ENCODE measurements at regions not wholly inside any gene's neighbourhood (a gene's known extent, or its start where the extent isn't known, plus 50 kb on each side); places are given as distances from the start of the nearest gene placed in this dataset.

- WGBS (ENCODE audit: insufficient coverage), result 97% methylated on average over 4 of the region's 5 CpGs
- no peak overlapping the region for H3K27ac ChIP-seq (ENCODE audit: low read length)
- Mint-ChIP-seq H3K36me3 (no peaks in the 10 kb centered on the region), H3K4me3 (no peak overlapping the region), H3K27me3 (ENCODE audit: low read depth in 2 of 2) (no peaks in the 10 kb centered on the region), H3K4me1 (no peaks in the 10 kb centered on the region), H3K9me3 (no peaks in the 10 kb centered on the region), H3K27ac (no peak overlapping the region)
- DNase-seq, result no peak
- TF ChIP-seq, protein P1, sequence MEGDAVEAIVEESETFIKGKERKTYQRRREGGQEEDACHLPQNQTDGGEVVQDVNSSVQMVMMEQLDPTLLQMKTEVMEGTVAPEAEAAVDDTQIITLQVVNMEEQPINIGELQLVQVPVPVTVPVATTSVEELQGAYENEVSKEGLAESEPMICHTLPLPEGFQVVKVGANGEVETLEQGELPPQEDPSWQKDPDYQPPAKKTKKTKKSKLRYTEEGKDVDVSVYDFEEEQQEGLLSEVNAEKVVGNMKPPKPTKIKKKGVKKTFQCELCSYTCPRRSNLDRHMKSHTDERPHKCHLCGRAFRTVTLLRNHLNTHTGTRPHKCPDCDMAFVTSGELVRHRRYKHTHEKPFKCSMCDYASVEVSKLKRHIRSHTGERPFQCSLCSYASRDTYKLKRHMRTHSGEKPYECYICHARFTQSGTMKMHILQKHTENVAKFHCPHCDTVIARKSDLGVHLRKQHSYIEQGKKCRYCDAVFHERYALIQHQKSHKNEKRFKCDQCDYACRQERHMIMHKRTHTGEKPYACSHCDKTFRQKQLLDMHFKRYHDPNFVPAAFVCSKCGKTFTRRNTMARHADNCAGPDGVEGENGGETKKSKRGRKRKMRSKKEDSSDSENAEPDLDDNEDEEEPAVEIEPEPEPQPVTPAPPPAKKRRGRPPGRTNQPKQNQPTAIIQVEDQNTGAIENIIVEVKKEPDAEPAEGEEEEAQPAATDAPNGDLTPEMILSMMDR (IDR thresholded peaks at IDR 0.05), result no peak
- no peaks in the 10 kb centered on the region for H3K4me1 ChIP-seq (ENCODE audit: control insufficient read depth, insufficient read depth, low read length)
- no peaks in the 10 kb centered on the region for H3K27me3 ChIP-seq (ENCODE audit: control insufficient read depth, insufficient read depth, low read length)
- no peak overlapping the region for H3K4me3 ChIP-seq (ENCODE audit: low read length)
- ATAC-seq, result no peak
- no peaks in the 10 kb centered on the region for H3K36me3 ChIP-seq (ENCODE audit: control insufficient read depth, insufficient read depth, low read length)
- intact Hi-C loops (cut with micrococcal nuclease), result no loop called here
- H3K9me3 ChIP-seq (ENCODE audit: control insufficient read depth, insufficient read depth, low read length), result no peaks in the 10 kb centered on the region
Observed at GRCh38 chr17:72425794-72426168, 305.0 kb downstream of the SOX9 start.

- Histone ChIP-seq H3K4me1 (ENCODE audit: control insufficient read depth, insufficient read depth, low read length) (no peaks in the 10 kb centered on the region), H3K9me3 (ENCODE audit: control insufficient read depth, insufficient read depth, low read length) (no peaks in the 10 kb centered on the region), H3K27ac (ENCODE audit: low read length) (no peak overlapping the region), H3K36me3 (ENCODE audit: control insufficient read depth, insufficient read depth, low read length) (no peaks in the 10 kb centered on the region), H3K4me3 (ENCODE audit: low read length) (no peak overlapping the region), H3K27me3 (ENCODE audit: control insufficient read depth, insufficient read depth, low read length) (no peaks in the 10 kb centered on the region)
- intact Hi-C loops (cut with micrococcal nuclease), result no loop called here
- no peaks in the 10 kb centered on the region for H3K36me3 Mint-ChIP-seq
- no peaks in the 10 kb centered on the region for H3K27me3 Mint-ChIP-seq (ENCODE audit: low read depth in 2 of 2)
- 93% methylated on average over 4 of the region's 4 CpGs for WGBS (ENCODE audit: insufficient coverage)
- no peak overlapping the region for H3K4me3 Mint-ChIP-seq
- H3K4me1 Mint-ChIP-seq, result no peaks in the 10 kb centered on the region
- TF ChIP-seq, protein P1 (IDR thresholded peaks at IDR 0.05), result no peak
- ATAC-seq (no peak), DNase-seq (no peak)
- no peaks in the 10 kb centered on the region for H3K9me3 Mint-ChIP-seq
- no peak overlapping the region for H3K27ac Mint-ChIP-seq
Observed at GRCh38 chr17:72426321-72426720, 305.5 kb downstream of the SOX9 start.

DNA sequence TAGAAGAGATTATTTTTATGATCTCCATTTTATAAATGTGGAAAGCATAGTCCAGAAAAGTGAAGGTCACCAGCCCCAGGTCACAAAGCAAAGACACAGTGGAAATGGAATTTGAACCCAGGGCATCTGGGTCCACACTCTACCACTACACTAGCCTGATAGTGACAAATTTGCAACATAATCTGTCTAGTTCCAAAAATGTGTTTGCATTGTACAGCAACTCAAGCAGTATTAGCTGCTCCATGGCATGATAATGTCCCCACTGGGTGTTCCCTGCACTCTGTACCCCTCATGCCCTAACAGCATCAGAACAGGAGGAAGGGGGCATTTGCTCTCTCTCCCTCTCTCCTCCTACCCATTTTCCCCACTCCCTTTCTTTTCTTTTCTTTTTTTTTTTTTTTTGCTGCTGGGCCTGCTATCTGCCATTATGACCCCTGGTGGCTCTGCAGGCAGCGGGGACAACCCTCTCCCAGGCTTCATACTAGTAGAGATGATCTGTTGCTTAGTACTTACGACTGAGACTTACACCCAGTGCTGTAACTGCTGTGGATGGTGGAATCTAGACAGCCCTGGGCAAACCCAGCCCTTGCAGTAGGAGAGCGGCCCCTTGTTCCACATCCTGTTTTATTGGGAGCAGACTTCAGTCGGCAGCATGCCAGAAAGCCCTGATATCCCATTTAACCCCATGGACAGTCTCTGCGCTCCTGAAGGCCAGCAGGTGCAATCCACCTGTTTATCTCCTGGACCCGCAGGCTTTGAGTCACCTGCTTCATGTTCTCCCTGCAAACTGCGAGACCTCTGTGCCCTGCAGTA lies 306.3 kb downstream of the SOX9 start:
- no peaks in the 10 kb centered on the region for H3K27me3 ChIP-seq (ENCODE audit: control insufficient read depth, insufficient read depth, low read length)
- Mint-ChIP-seq H3K27ac (no peak overlapping the region), H3K36me3 (no peaks in the 10 kb centered on the region), H3K4me3 (no peak overlapping the region), H3K9me3 (no peaks in the 10 kb centered on the region), H3K4me1 (no peaks in the 10 kb centered on the region), H3K27me3 (ENCODE audit: low read depth in 2 of 2) (no peaks in the 10 kb centered on the region)
- H3K27ac ChIP-seq (ENCODE audit: low read length), result no peak overlapping the region
- 83% methylated on average over 6 of the region's 7 CpGs for WGBS (ENCODE audit: insufficient coverage)
- H3K4me1 ChIP-seq (ENCODE audit: control insufficient read depth, insufficient read depth, low read length), result no peaks in the 10 kb centered on the region
- H3K36me3 ChIP-seq (ENCODE audit: control insufficient read depth, insufficient read depth, low read length), result no peaks in the 10 kb centered on the region
- TF ChIP-seq, protein P1 (IDR thresholded peaks at IDR 0.05), result no peak
- H3K9me3 ChIP-seq (ENCODE audit: control insufficient read depth, insufficient read depth, low read length), result no peaks in the 10 kb centered on the region
- no peak overlapping the region for H3K4me3 ChIP-seq (ENCODE audit: low read length)
- ATAC-seq, result no peak
- intact Hi-C loops (cut with micrococcal nuclease), result no loop called here
- DNase-seq, result no peak

DNA sequence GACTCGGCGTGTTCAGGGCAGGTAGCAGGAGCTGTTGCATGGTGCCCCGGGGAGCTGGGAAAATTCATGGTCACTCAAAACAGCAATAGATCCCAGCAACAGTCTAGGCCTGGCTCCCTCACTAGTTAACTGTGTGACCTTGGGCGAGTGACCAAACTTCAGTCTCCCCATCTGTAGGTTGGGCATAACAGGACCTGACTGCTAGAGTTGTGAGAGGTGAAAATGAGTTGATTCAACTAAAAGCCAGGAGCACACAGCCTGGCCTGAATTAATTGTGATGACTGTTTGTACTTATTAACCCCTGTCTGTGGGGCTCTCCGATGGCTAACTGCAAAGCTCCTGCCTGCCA lies 306.9 kb downstream of the SOX9 start:
- Mint-ChIP-seq H3K36me3 (no peaks in the 10 kb centered on the region), H3K4me1 (no peaks in the 10 kb centered on the region), H3K9me3 (no peaks in the 10 kb centered on the region), H3K27me3 (ENCODE audit: low read depth in 2 of 2) (no peaks in the 10 kb centered on the region), H3K27ac (no peak overlapping the region), H3K4me3 (no peak overlapping the region)
- DNase-seq (no peak), ATAC-seq (no peak)
- H3K36me3 ChIP-seq (ENCODE audit: control insufficient read depth, insufficient read depth, low read length), result no peaks in the 10 kb centered on the region
- intact Hi-C loops (cut with micrococcal nuclease), result no loop called here
- no peaks in the 10 kb centered on the region for H3K9me3 ChIP-seq (ENCODE audit: control insufficient read depth, insufficient read depth, low read length)
- H3K27me3 ChIP-seq (ENCODE audit: control insufficient read depth, insufficient read depth, low read length), result no peaks in the 10 kb centered on the region
- no peak overlapping the region for H3K4me3 ChIP-seq (ENCODE audit: low read length)
- no peak overlapping the region for H3K27ac ChIP-seq (ENCODE audit: low read length)
- 91% methylated on average over 5 of the region's 5 CpGs for WGBS (ENCODE audit: insufficient coverage)
- TF ChIP-seq, protein P1 (IDR thresholded peaks at IDR 0.05), result no peak
- no peaks in the 10 kb centered on the region for H3K4me1 ChIP-seq (ENCODE audit: control insufficient read depth, insufficient read depth, low read length)

All from natural killer cell (primary cell).